ENCODE measurements at regions not wholly inside any gene's neighbourhood (a gene's known extent, or its start where the extent isn't known, plus 50 kb on each side); places are given as distances from the start of the nearest gene placed in this dataset.

DNA sequence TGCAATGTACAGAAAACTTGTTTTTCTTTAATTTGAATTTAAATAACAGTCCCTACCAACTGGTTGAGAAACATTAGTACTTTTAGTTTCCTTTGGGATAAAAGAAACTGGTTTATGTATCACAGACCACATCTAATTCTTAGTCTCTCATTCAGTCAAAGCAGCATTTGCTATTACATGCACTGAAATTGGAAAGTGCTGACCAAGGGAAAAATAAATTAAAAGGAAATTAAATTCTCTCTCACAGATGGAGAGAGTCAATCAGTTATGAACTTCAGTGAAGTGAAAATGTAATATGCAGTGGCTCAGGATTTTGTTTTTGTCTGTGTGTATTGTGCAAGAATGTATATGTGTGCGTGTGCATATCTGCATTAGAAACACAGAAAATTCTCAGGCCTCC, 121.7 kb downstream of the TUSC1 start:
- Histone ChIP-seq H3K9me3 (no peaks in the 10 kb centered on the region), H3K27me3 (no peaks in the 10 kb centered on the region), H3K4me2 (no peak overlapping the region), H3K36me3 (no peaks in the 10 kb centered on the region), H3K4me3 (no peak overlapping the region), H3K9ac (no peak overlapping the region), H4K20me1 (no peaks in the 10 kb centered on the region), H3K4me1 (no peaks in the 10 kb centered on the region), H3K27ac (no peak overlapping the region)
- no peak for TF ChIP-seq Cebpa-rat (IDR thresholded peaks at IDR 0.05)

- no peaks in the 10 kb centered on the region for H3K27me3 ChIP-seq
- H3K36me3 ChIP-seq, result no peaks in the 10 kb centered on the region
- no peak overlapping the region for H3K27ac ChIP-seq
- no peaks in the 10 kb centered on the region for H4K20me1 ChIP-seq
- no peaks in the 10 kb centered on the region for H3K4me1 ChIP-seq
- H3K4me2 ChIP-seq, result no peak overlapping the region
- no peak for TF ChIP-seq Cebpa-rat (IDR thresholded peaks at IDR 0.05)
- H3K9ac ChIP-seq, result no peak overlapping the region
- no peak overlapping the region for H3K4me3 ChIP-seq
- no peaks in the 10 kb centered on the region for H3K9me3 ChIP-seq
Observed at GRCh38 chr9:25548847-25549246, 129.4 kb downstream of the TUSC1 start.

GRCh38 chr9:25543806-25544205, 134.4 kb downstream of the TUSC1 start:
- no peak overlapping the region for H3K9ac ChIP-seq
- TF ChIP-seq Cebpa-rat (IDR thresholded peaks at IDR 0.05), result no peak
- no peaks in the 10 kb centered on the region for H3K4me1 ChIP-seq
- no peaks in the 10 kb centered on the region for H3K9me3 ChIP-seq
- H4K20me1 ChIP-seq, result no peaks in the 10 kb centered on the region
- no peak overlapping the region for H3K4me2 ChIP-seq
- no peak overlapping the region for H3K27ac ChIP-seq
- no peaks in the 10 kb centered on the region for H3K36me3 ChIP-seq
- no peaks in the 10 kb centered on the region for H3K27me3 ChIP-seq
- H3K4me3 ChIP-seq, result no peak overlapping the region

DNA sequence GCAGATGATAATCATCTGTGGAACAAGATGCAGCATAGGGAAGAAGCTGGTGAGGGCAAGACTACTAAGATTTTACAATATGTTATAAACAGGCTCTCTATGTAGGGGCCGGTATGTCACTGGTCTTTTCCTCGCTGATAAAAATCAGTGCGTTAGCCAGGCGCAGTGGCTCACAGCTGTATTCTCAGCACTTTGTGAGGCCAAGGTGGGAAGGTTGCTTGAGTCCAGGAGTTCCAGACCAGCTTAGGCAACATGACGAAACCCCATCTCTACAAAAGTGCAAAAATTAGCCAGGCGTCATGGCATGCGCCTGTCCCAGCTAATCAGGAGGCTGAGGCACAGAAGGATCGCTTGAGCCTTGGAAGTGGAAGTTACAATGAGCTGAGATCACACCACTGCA, 135.9 kb downstream of the TUSC1 start:
- no peak overlapping the region for H3K4me2 ChIP-seq
- H3K9me3 ChIP-seq, result no peaks in the 10 kb centered on the region
- no peaks in the 10 kb centered on the region for H3K4me1 ChIP-seq
- no peaks in the 10 kb centered on the region for H3K27me3 ChIP-seq
- no peak overlapping the region for H3K27ac ChIP-seq
- no peak overlapping the region for H3K4me3 ChIP-seq
- no peaks in the 10 kb centered on the region for H3K36me3 ChIP-seq
- H3K9ac ChIP-seq, result no peak overlapping the region
- no peaks in the 10 kb centered on the region for H4K20me1 ChIP-seq
- no peak for TF ChIP-seq Cebpa-rat (IDR thresholded peaks at IDR 0.05)

DNA sequence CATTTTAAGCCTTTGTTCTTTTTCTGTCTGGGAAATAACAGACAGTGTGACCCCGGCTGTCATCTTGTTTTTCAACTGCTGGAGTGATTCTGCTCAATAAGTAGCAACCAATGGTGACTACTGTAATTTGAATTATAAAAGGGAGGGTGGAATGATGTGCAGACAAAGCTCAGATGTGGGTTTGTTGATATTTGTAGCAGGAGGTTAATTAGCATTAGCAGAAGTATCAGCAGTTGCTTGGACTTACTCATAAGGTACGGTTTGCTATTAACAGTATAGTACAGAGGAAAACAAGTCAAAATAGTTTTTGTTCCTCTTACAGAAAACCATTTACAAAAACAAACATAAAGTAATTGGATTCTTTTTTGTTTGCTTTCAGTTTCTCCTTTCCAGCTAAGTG, 140.4 kb downstream of the TUSC1 start:
- no peak for TF ChIP-seq Cebpa-rat (IDR thresholded peaks at IDR 0.05)
- no peak overlapping the region for H3K9ac ChIP-seq
- H3K27ac ChIP-seq, result no peak overlapping the region
- H3K9me3 ChIP-seq, result no peaks in the 10 kb centered on the region
- H3K4me1 ChIP-seq, result no peaks in the 10 kb centered on the region
- H4K20me1 ChIP-seq, result no peaks in the 10 kb centered on the region
- H3K4me3 ChIP-seq, result no peak overlapping the region
- H3K27me3 ChIP-seq, result no peaks in the 10 kb centered on the region
- no peaks in the 10 kb centered on the region for H3K36me3 ChIP-seq
- H3K4me2 ChIP-seq, result no peak overlapping the region

DNA sequence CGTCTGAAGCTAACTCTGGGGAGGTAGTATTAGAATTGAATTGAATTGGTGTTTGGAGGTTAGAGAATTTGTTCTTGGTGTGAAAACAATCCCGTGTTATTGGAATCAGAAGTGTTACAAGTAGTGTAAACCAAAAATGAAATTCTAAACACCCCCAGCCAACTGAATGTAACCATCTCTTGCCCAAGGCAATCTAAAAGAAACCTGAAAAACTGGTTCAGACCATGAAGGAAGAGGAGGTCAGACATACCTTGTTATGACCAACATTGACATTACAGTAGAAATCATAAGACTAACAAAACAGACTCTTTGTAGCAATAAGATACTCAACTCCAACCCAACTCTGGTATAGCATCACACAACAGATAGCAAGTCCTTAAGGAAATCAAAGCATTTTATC, 159.0 kb downstream of the TUSC1 start:
- Histone ChIP-seq H3K27ac (no peak overlapping the region), H3K9ac (no peak overlapping the region), H3K9me3 (no peaks in the 10 kb centered on the region), H3K4me3 (no peak overlapping the region), H4K20me1 (no peaks in the 10 kb centered on the region), H3K4me2 (no peak overlapping the region), H3K27me3 (no peaks in the 10 kb centered on the region), H3K4me1 (no peaks in the 10 kb centered on the region), H3K36me3 (no peaks in the 10 kb centered on the region)
- TF ChIP-seq Cebpa-rat (IDR thresholded peaks at IDR 0.05), result no peak

DNA sequence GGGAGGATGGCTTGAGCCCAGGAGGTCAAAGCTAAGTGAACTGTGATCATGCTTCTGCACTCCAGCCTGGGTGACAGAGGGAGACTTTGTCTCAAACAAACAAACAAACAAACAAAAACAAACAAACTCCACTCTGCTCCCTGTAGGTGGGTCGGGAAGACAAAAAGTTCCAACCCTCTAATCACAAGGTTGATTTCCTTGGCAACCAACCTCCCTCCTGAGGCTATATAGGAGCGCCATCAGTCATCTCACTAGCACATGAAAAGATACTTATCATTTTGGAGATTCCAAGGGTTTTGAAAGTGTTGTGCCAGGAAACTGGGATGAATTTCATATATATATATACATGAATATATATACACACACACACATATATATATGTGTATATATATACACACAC, 160.5 kb downstream of the TUSC1 start:
- no peak for TF ChIP-seq Cebpa-rat (IDR thresholded peaks at IDR 0.05)
- H3K9ac ChIP-seq, result no peak overlapping the region
- H3K4me2 ChIP-seq, result no peak overlapping the region
- no peaks in the 10 kb centered on the region for H3K27me3 ChIP-seq
- no peaks in the 10 kb centered on the region for H4K20me1 ChIP-seq
- no peak overlapping the region for H3K27ac ChIP-seq
- no peaks in the 10 kb centered on the region for H3K9me3 ChIP-seq
- H3K36me3 ChIP-seq, result no peaks in the 10 kb centered on the region
- no peaks in the 10 kb centered on the region for H3K4me1 ChIP-seq
- no peak overlapping the region for H3K4me3 ChIP-seq

- no peaks in the 10 kb centered on the region for H4K20me1 ChIP-seq
- no peaks in the 10 kb centered on the region for H3K27me3 ChIP-seq
- H3K4me2 ChIP-seq, result no peak overlapping the region
- H3K9me3 ChIP-seq, result no peaks in the 10 kb centered on the region
- no peaks in the 10 kb centered on the region for H3K4me1 ChIP-seq
- no peak overlapping the region for H3K27ac ChIP-seq
- H3K9ac ChIP-seq, result no peak overlapping the region
- no peaks in the 10 kb centered on the region for H3K36me3 ChIP-seq
- H3K4me3 ChIP-seq, result no peak overlapping the region
- TF ChIP-seq Cebpa-rat (IDR thresholded peaks at IDR 0.05), result no peak
Observed at GRCh38 chr9:25513509-25514033, 164.7 kb downstream of the TUSC1 start.

DNA sequence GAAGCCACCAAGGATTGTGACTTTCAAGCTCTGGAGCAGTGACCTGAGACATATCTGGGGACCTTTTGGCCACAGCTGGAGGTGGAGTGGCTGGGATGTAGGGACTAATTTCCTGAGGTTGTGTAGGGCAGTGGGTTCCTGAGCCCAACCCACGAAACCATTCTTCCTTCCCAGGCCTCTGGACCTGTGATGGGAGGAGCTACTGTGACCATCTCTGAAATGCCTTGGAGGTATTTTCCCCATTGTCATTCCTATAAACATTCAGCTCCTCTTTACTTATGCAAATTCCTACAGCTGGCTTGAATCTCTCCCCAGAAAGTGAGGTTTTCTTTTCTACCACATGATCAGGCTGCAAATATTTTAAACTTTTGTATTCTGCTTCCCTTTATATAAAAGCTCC, 172.6 kb downstream of the TUSC1 start:
- no peak overlapping the region for H3K4me3 ChIP-seq
- H3K4me1 ChIP-seq, result no peaks in the 10 kb centered on the region
- no peak overlapping the region for H3K9ac ChIP-seq
- H3K36me3 ChIP-seq, result no peaks in the 10 kb centered on the region
- TF ChIP-seq Cebpa-rat (IDR thresholded peaks at IDR 0.05), result no peak
- H3K27me3 ChIP-seq, result no peaks in the 10 kb centered on the region
- no peak overlapping the region for H3K27ac ChIP-seq
- H4K20me1 ChIP-seq, result no peaks in the 10 kb centered on the region
- H3K9me3 ChIP-seq, result peaks cover 15% of the 10 kb centered on the region
- H3K4me2 ChIP-seq, result no peak overlapping the region

GRCh38 chr9:25481372-25481771, 196.9 kb downstream of the TUSC1 start:
- no peaks in the 10 kb centered on the region for H3K9me3 ChIP-seq
- H3K4me1 ChIP-seq, result no peaks in the 10 kb centered on the region
- no peaks in the 10 kb centered on the region for H4K20me1 ChIP-seq
- no peak overlapping the region for H3K4me3 ChIP-seq
- no peaks in the 10 kb centered on the region for H3K36me3 ChIP-seq
- no peak overlapping the region for H3K4me2 ChIP-seq
- H3K27ac ChIP-seq, result no peak overlapping the region
- no peak overlapping the region for H3K9ac ChIP-seq
- H3K27me3 ChIP-seq, result no peaks in the 10 kb centered on the region
- no peak for TF ChIP-seq Cebpa-rat (IDR thresholded peaks at IDR 0.05)

- no peak for TF ChIP-seq Cebpa-rat (IDR thresholded peaks at IDR 0.05)
- no peak overlapping the region for H3K9ac ChIP-seq
- H3K36me3 ChIP-seq, result no peaks in the 10 kb centered on the region
- no peaks in the 10 kb centered on the region for H4K20me1 ChIP-seq
- H3K27ac ChIP-seq, result no peak overlapping the region
- H3K4me3 ChIP-seq, result no peak overlapping the region
- H3K9me3 ChIP-seq, result no peaks in the 10 kb centered on the region
- H3K27me3 ChIP-seq, result no peaks in the 10 kb centered on the region
- no peaks in the 10 kb centered on the region for H3K4me1 ChIP-seq
- no peak overlapping the region for H3K4me2 ChIP-seq
Observed at GRCh38 chr9:25480696-25481095, 197.5 kb downstream of the TUSC1 start.
